ENCODE measurements at regions not wholly inside any gene's neighbourhood (a gene's known extent, or its start where the extent isn't known, plus 50 kb on each side); places are given as distances from the start of the nearest gene placed in this dataset.

DNA sequence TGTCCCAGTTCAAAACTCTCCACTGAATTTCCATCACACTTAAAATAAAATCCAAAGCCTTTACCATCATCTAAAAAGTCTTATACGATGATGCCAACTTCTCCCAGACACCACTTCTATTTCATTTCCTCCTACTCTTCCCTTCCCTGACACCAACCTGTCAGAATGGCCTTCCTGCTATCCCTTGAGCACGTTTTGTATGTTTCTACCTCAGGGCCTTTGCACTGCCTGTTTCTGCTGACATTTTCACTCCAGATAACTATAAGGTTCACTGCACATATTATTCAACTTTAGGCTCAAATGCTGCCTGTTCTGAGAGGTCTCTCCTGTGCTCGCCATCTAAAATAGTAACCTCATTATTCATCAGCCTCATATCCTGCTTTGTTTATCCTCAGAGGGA, 269.6 kb downstream of the HTR7 start:
- H3K9me3 Mint-ChIP-seq = no peaks in the 10 kb centered on the region
- no peak overlapping the region for H3K4me3 ChIP-seq (ENCODE audit: low read length)
- ChIA-PET CTCF (no interaction called here), POLR2A (no interaction called here)
- no peak overlapping the region for H3K27ac ChIP-seq (ENCODE audit: low read depth in 1 of 2, low read length in 2 of 2)
- DNase-seq = no peak
- H3K36me3 Mint-ChIP-seq (ENCODE audit: low read depth) = no peaks in the 10 kb centered on the region
- TF ChIP-seq, protein P1, sequence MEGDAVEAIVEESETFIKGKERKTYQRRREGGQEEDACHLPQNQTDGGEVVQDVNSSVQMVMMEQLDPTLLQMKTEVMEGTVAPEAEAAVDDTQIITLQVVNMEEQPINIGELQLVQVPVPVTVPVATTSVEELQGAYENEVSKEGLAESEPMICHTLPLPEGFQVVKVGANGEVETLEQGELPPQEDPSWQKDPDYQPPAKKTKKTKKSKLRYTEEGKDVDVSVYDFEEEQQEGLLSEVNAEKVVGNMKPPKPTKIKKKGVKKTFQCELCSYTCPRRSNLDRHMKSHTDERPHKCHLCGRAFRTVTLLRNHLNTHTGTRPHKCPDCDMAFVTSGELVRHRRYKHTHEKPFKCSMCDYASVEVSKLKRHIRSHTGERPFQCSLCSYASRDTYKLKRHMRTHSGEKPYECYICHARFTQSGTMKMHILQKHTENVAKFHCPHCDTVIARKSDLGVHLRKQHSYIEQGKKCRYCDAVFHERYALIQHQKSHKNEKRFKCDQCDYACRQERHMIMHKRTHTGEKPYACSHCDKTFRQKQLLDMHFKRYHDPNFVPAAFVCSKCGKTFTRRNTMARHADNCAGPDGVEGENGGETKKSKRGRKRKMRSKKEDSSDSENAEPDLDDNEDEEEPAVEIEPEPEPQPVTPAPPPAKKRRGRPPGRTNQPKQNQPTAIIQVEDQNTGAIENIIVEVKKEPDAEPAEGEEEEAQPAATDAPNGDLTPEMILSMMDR (IDR thresholded peaks at IDR 0.05) = no peak
- H3K27me3 ChIP-seq (ENCODE audit: control insufficient read depth in 1 of 2, insufficient read depth in 2 of 2, low read length in 2 of 2) = no peaks in the 10 kb centered on the region
- H3K27me3 Mint-ChIP-seq = peaks cover 6% of the 10 kb centered on the region
- ATAC-seq (ENCODE audit: poor library complexity) = no peak
- intact Hi-C loops (cut with DNase I, micrococcal nuclease) = no loop called here
- H3K4me1 ChIP-seq (ENCODE audit: insufficient read depth, low read length) = no peaks in the 10 kb centered on the region
- no peaks in the 10 kb centered on the region for H3K9me3 ChIP-seq (ENCODE audit: control insufficient read depth in 1 of 2, insufficient read depth in 1 of 2, low read length in 2 of 2)
- H3K4me3 Mint-ChIP-seq = no peak overlapping the region
- H3K4me1 Mint-ChIP-seq (ENCODE audit: low read depth) = no peaks in the 10 kb centered on the region
- no peaks in the 10 kb centered on the region for H3K36me3 ChIP-seq (ENCODE audit: insufficient read depth, low read length)
- no peak overlapping the region for H3K27ac Mint-ChIP-seq

DNA sequence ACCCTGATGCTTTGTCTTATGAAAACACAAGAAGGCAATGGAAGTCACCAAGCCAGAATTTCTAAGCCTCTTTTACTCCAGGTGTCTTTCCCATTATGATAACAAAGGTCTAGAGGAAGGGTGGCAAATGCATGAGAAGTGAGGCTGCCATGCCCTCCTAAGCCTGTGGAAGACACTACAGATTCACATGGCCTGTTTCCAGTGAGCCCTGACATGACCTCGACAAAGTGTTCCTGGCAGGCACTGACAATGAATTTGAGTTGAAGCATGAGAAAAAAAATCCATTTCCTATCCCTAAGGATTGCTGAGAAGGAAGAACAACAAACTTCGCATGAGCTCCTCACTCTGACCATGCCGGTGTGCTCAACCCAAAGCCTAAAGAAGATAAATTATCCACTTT, 268.0 kb downstream of the HTR7 start:
- intact Hi-C loops (cut with DNase I, micrococcal nuclease) = loop anchor here in 1 of 2 experiments (10.0 kb wide), 1 partner anchor 795 kb away; no protein-coding TSS in a partner anchor
- no peak for ATAC-seq (ENCODE audit: poor library complexity)
- TF ChIP-seq, protein P1 (IDR thresholded peaks at IDR 0.05) = no peak
- no peaks in the 10 kb centered on the region for H3K9me3 ChIP-seq (ENCODE audit: control insufficient read depth in 1 of 2, insufficient read depth in 1 of 2, low read length in 2 of 2)
- Mint-ChIP-seq H3K9me3 (no peaks in the 10 kb centered on the region), H3K36me3 (ENCODE audit: low read depth) (no peaks in the 10 kb centered on the region), H3K4me1 (ENCODE audit: low read depth) (no peaks in the 10 kb centered on the region), H3K4me3 (no peak overlapping the region), H3K27ac (no peak overlapping the region), H3K27me3 (peaks cover 9% of the 10 kb centered on the region)
- H3K36me3 ChIP-seq (ENCODE audit: insufficient read depth, low read length) = no peaks in the 10 kb centered on the region
- H3K27ac ChIP-seq (ENCODE audit: low read depth in 1 of 2, low read length in 2 of 2) = no peak overlapping the region
- DNase-seq = no peak
- ChIA-PET CTCF (no interaction called here), POLR2A (no interaction called here)
- no peak overlapping the region for H3K4me3 ChIP-seq (ENCODE audit: low read length)
- no peaks in the 10 kb centered on the region for H3K27me3 ChIP-seq (ENCODE audit: control insufficient read depth in 1 of 2, insufficient read depth in 2 of 2, low read length in 2 of 2)
- no peaks in the 10 kb centered on the region for H3K4me1 ChIP-seq (ENCODE audit: insufficient read depth, low read length)

DNA sequence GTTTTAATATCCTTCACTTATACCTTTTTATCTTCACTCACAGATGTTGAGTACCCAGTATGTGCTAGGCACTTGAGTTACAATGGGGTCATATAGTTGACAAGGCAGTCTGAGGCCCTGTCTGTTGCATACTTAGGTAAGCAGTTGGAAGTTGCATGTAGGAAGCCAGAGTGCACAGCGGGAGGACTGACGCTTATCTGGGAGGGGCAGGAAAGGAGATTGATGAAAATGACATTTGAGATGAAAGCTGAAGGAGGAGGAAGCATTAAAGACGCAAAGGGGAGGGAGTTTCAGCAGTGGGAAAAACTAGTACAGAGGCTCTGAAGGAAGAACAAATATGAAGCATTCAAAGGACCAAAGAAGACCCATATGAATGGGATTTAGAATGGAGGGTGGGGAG, 266.2 kb downstream of the HTR7 start:
- H3K9me3 Mint-ChIP-seq = no peaks in the 10 kb centered on the region
- H3K4me3 Mint-ChIP-seq = no peak overlapping the region
- POLR2A ChIA-PET = no interaction called here
- H3K36me3 ChIP-seq (ENCODE audit: insufficient read depth, low read length) = no peaks in the 10 kb centered on the region
- no peak for ATAC-seq (ENCODE audit: poor library complexity)
- no peaks in the 10 kb centered on the region for H3K36me3 Mint-ChIP-seq (ENCODE audit: low read depth)
- intact Hi-C loops (cut with DNase I, micrococcal nuclease) = loop anchor here in 1 of 2 experiments (10.0 kb wide), 1 partner anchor 797 kb away; no protein-coding TSS in a partner anchor
- H3K27me3 ChIP-seq (ENCODE audit: control insufficient read depth in 1 of 2, insufficient read depth in 2 of 2, low read length in 2 of 2) = no peaks in the 10 kb centered on the region
- H3K27ac Mint-ChIP-seq = no peak overlapping the region
- peaks cover 16% of the 10 kb centered on the region for H3K27me3 Mint-ChIP-seq
- H3K27ac ChIP-seq (ENCODE audit: low read depth in 1 of 2, low read length in 2 of 2) = no peak overlapping the region
- no peaks in the 10 kb centered on the region for H3K9me3 ChIP-seq (ENCODE audit: control insufficient read depth in 1 of 2, insufficient read depth in 1 of 2, low read length in 2 of 2)
- no peak overlapping the region for H3K4me3 ChIP-seq (ENCODE audit: low read length)
- H3K4me1 ChIP-seq (ENCODE audit: insufficient read depth, low read length) = no peaks in the 10 kb centered on the region
- CTCF ChIA-PET = no interaction called here
- TF ChIP-seq, protein P1 (IDR thresholded peaks at IDR 0.05) = no peak
- H3K4me1 Mint-ChIP-seq (ENCODE audit: low read depth) = no peaks in the 10 kb centered on the region
- DNase-seq = no peak

All from CD4-positive, alpha-beta T cell (primary cell).